GM12874 (cell line): ENCODE measurements at regions not wholly inside any gene's neighbourhood (a gene's known extent, or its start where the extent isn't known, plus 50 kb on each side); places are given as distances from the start of the nearest gene placed in this dataset.

Experiments
- TF ChIP-seq, protein P1 (sequence below): IDR thresholded peaks from 2 replicates; pipeline ENCODE4 v1.5.1; 2011; ENCODE audit warnings: low read depth, mild to moderate bottlenecking, control low read depth, low read length, moderate library complexity; ENCODE audit not compliant: insufficient read depth

DNA sequence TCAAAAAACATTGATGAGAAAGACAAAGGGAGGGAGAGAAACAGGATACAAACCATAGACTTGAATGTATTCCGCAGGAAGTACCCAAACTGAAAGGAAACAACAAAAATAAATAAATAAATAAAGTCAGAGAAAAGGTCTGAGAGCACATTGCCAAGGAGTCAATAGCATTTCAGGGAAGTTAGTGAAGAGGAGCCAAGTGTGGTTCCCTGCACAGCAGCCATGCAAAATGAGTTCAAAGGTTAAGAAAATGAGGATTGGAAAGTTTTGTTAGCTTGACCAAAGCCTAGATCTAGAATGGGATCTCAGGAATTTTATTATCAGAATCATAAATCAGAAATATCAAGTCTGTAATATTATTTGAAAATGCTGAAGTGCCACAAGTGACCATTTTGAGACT, 700.0 kb downstream of the MAFB start:
- TF ChIP-seq, protein P1, sequence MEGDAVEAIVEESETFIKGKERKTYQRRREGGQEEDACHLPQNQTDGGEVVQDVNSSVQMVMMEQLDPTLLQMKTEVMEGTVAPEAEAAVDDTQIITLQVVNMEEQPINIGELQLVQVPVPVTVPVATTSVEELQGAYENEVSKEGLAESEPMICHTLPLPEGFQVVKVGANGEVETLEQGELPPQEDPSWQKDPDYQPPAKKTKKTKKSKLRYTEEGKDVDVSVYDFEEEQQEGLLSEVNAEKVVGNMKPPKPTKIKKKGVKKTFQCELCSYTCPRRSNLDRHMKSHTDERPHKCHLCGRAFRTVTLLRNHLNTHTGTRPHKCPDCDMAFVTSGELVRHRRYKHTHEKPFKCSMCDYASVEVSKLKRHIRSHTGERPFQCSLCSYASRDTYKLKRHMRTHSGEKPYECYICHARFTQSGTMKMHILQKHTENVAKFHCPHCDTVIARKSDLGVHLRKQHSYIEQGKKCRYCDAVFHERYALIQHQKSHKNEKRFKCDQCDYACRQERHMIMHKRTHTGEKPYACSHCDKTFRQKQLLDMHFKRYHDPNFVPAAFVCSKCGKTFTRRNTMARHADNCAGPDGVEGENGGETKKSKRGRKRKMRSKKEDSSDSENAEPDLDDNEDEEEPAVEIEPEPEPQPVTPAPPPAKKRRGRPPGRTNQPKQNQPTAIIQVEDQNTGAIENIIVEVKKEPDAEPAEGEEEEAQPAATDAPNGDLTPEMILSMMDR: no peak

DNA sequence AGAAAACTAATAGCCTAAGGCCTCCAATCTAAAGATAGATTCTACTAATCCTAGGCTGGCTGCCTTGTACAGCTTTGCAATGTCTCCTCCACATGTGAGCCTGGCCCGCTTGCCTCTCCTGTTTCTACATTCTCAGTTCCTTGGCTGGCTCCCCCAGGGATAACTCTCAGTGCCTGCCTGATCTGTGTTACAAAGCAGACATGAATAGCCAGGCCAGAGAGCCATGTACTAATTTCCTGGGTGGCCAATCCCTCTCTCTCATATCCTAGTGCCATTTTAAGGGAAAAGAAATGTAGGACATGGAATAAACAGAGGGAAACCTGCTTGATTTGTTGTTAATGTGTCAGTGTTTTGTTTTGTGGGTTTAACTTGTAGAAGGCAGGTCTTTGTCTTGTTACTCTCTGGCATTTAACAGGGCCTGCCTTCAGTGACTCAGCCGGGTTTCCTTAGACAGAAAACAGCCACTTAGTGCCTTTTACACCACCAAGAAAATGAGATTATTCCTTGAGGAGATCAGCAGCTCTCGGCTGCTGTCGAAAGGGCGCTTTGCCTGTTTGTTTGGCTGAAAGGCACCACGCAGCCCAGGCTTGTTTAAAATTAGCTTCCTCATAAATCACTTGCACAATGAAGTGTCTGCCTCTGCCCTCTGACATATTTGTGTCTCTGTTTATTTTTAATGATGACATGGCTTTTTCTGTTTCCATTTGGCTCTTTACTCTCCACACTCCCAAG, 702.7 kb downstream of the MAFB start:
- TF ChIP-seq, protein P1: no peak

DNA sequence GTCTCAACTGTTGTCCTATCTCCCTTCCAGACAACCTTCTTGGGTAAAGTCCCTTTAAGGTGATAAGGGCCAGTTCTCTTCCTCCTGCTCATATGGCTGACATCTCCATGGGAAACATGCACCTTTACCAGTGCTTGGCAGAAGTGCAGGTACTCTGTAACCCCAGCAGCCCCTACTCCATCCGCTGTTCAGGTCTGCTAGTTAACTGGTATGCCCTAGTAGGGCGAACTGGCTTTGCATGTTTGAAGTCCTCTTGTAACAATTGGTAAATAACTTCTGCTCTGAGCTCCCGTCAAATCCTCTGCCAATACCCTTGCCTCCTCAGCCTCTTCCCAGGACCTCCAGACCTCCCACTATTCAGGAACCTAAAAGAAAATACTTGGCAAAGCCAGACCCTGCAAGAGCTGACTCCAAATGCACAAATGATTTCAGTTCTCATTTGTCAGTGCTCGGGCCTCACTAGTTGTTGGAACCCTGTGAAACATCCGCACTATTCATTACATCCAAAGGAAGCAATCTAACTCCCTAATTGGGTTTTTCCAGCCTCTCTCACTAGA, 703.7 kb downstream of the MAFB start:
- TF ChIP-seq, protein P1: no peak

DNA sequence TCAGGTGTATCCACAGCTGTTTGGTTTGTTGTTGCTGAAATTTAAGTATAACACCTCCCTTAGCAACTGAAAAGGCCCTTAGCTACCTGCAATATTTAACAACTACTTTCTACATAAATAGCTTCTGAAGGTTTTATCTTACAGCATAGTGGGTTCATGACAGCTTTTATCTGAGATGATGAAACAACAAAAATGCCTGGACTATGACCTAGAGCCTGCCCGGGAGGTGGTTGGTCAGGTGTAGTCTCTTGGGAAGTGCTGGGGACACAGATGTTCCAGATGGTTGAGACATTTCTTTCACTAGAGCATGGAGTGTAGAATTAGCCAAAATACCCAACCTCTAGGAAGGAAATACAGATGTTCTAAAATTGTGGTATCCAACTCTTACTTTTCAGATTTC, 705.4 kb downstream of the MAFB start:
- TF ChIP-seq, protein P1: no peak

DNA sequence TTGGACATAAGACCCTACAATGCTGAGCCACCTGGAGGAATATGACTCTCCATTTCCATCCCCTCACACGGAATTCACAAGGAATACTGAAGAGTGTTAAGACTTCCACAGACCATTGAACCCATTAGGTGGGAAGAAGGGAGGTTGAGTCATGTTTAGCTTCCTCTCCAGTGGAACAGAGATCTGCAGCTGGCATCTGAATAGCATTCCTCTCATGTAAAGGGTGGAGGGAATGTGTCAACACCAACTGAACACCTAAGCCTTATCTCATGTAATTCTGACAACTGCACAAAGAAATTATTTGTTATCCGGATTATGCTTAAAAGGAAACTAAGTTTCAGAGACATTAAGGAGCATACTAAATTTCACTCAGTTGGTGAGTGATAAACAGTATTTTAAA, 705.9 kb downstream of the MAFB start:
- TF ChIP-seq, protein P1: no peak

DNA sequence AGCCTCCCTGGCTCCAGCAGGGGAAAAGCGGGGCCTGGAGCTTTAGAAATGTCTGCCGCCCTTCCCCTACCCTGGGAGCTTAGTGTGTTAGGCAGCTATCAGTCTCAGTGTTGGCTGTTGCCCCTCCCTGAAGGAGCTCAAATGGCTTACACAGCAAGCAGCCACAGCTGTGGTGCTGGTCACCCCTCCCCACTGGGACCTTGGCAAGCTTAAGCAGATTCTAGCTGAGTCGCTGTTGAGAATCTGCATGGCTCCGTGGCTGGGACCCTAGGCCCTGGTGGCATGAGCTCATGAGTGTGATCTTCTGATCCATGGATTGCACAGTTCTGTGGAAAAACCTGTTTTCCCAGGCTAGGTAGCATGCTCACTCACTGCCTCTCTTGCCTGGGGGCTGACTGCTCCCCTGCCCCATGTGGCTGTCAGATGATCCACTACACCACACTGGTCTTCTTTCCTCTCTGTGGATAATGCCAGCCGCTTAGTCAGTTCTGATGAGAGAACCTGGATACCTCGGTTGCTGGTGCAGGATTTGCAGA, 714.0 kb downstream of the MAFB start:
- TF ChIP-seq, protein P1: no peak

DNA sequence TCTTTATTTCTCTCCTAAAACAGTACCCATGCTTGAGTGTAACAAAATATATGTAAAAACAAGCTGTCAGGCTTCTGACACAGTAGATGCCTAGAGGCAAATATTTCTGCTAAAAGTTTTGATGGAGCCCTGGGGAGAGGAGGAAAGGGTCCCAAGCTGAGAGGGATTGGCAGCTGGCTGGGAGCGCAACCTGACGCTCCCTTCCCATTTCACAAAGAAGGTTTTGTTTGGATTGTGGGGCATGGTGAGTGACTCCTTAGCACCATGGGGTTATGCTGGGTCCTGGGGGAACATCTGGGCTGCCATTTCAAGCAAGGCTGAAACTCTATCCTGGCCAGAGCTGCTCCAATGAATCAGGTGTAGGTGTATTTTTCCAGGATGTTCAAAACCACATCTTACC, 720.5 kb downstream of the MAFB start:
- TF ChIP-seq, protein P1: no peak
